NOMO-1 treated with DMSO at 0.1 percent for 48 hours (cell line): ENCODE measurements at regions not wholly inside any gene's neighbourhood (a gene's known extent, or its start where the extent isn't known, plus 50 kb on each side); places are given as distances from the start of the nearest gene placed in this dataset.
"Not testable (repeated sequence)": the region's sequence is repeated elsewhere in the genome, so short reads cannot be mapped to it uniquely, and the experiment has no call there.

ENCODE experiments used
- DNase-seq: peaks from one replicate; lab custom pipeline; 2025; ENCODE audit not compliant: unreplicated experiment; lab: John Stamatoyannopoulos, UW

DNA sequence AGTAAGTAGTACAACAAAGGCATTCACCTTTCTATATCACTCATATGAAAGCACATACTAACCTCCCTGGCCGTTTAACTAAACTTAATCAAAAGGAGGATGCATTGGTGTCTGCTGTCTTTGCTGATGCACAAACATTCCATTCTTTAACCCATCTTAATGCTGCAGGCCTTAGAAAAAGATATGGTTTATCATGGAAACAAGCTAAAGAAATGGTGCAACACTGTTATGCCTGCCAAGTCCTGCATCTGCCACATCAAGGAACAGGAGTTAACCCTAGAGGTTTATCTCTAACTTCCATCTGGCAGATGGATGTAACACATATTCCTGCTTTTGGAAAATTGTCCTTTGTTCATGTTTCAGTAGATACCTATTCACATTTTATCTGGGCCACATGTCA, 296.5 kb upstream of the DKK2 start:
- not testable (repeated sequence) for DNase-seq

DNA sequence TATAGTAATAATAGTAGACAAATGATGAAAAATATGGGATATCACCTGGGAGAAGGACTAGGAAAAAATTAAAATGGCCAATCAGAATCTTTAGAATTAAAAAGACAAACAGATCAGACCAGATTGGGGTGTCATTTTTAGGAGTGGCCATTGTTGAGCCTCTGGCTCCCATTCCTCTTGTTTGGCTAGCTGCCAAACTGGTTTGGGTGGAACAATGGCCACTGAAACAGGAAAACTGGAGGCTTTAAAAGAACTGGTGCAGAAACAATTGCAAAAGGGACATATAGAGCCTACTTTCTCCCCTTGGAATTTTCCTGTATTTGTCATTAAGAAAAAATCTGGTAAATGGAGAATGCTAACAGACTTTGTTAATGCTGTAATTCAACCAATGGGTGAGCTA, 294.8 kb upstream of the DKK2 start:
- no peak for DNase-seq

DNA sequence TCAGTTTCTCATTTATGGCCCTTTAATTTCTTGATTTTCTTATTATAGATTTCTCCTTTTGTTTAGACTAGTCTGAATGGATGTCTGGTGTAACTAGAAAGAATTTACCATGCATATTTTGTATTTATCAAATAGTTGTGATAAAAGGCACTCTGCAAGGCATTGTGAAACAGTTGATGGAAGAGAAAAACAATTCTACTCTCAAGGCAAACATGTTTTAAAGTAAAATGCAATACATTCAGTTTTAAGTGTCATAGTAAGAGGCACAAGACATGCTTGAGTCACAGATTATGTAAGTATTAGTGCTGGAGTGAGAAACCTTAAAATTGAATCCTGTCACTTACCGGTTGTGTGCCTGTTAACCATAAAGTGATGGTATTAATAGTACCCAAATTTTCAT, 283.3 kb upstream of the DKK2 start:
- no peak for DNase-seq

DNA sequence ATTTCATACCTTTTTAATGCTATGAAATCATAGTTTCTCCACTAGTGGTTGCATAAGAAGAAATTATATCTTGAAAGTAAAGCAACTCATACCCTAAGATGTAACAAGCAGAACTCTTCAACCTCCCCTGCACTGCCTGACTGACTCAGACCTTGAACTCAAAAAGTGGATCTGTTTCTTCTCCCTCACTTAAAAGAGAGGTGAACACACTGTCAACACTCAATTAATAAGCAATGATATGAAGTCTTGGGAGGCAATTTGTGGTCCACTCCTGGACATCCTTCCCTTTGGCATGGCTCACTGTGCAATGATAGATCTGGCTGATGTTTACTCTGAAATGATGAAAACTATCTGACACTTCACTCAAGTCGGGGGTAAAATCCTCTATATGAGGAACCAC, 282.0 kb upstream of the DKK2 start:
- DNase-seq, result no peak

DNA sequence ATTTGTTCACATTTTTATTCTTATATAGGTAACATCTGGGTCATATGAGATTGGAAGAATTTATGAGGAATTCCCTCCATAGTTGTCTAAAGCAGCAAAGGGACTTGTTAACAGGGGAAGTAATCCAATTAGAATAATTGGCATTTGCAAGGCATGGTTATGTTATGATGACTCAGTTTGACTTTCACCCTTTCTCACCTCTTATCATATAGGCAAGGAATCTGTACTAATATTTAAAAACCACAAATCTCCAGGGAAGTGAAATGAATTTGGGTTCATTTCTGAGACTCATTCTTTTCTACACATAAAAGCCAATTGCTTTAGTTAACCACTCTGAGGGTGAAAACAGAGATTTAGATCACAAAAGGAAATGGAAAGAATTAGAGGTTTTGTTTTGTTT, 281.5 kb upstream of the DKK2 start:
- no peak for DNase-seq

DNA sequence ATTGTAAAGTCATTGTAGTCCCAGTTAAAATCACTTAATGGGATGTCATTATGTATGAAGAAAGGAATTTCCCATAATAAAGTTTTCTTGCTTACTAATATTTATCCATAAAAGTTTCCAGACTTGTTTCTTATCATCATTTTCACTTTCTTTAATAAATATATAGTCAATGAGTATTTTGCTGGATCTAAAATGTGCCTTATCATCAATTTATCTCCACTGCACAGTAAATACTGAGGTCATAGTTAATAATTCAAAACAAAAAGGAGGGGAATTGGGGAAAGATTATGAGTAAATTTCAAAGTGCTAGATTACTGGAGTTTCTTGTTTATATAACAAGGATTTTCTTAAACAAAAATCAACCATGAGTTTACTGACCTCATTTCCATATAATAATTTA, 279.5 kb upstream of the DKK2 start:
- DNase-seq, result no peak

DNA sequence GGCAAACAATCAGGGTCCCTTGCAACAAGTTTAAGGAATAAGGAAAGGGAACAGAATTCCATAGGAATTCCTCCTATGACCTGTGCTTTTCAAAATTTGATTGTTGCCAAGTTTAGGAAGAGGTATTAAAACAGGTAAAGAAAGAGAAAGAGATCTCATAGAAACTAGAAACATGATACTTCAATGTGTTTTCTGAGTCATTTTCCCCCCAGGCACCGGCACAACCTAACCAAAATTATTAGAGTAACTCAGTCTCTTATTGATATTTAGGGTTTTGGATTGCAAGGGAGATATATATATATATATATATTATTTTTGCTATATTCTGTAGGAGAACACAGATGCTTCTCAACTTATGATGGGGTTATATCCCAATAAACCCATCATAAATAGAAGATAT, 278.0 kb upstream of the DKK2 start:
- DNase-seq, result no peak

DNA sequence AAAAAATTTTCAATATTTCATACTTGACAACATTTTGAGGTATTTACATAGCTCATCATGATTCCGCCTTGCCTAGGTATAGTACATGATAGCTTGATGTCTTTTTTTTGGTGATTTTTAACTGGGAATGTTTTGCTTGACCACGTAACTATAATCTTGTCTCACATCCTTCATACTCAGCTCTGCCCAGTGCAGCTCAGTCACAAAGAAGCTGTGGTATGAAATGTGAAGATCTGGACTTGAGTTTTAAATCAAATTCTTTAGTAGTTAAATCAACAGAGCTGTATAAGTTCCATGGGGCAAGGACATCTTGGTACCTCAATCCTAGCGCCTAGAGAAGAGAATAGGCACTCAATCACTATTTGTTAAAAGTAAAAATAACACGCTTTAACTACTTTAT, 276.3 kb upstream of the DKK2 start:
- no peak for DNase-seq

DNA sequence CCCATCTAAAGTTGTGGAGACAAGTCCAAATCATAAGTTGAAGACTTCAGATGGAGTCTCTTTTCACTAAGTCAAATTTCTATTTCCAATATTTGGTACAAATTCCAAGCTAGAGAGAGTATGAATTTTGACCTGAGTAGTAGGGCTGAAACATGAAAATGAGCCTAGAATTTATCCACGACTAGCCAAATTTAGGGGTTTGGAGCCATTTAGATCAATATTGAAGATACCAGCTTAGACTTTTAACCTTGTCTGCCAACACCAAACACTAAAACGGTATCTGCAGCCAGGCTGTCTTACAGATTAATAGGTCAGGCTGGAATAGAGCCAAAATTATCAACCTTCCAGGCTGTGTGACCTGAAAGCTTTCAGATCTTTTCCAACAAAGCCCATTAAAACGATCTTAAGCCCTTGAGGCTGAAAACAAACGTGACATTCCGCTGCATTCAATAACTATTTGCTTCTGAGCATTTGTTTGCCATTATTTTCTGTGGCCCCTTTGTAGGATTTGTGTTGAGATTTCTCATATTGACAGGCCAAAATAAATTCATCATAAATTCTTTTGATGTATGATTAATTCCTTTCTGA, 268.7 kb upstream of the DKK2 start:
- DNase-seq, result no peak

DNA sequence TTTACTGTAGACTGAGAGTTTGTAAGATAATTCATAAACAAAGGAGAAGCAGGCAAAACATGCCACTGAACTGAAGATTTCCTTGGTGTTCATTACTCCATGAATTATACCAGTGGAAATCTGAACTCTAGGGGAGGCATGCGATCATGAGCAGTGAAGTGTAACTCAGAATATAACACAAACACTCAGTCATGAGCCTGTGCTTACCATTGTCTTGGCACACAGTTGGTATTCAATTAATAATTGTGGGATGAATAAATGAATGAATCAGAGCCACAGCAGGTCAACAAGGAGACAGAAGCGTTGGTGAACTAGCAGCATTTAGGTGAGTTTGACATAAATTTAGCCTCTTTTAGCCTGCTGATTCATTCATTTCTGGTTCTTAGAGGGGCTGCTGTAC, 263.5 kb upstream of the DKK2 start:
- no peak for DNase-seq

DNA sequence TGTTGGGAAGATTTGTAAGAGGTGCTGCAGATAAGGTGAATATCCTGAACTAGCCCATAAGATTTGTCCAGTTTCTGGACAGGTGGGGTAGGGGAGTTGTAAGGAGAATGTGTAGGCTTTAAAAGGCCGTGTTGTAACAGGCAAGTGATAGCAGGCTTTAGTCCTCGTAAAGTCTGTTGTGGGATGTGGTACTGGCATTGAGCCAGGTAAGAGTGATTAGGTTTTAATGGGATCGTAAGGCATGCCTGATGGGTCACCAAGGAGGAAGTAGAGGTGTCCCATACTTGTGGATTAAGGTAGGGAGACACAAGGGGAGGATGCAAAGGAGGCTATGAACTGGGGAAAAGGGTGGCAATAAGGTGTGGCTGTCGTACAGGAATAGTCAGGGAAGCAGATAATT, 256.9 kb upstream of the DKK2 start:
- no peak for DNase-seq

DNA sequence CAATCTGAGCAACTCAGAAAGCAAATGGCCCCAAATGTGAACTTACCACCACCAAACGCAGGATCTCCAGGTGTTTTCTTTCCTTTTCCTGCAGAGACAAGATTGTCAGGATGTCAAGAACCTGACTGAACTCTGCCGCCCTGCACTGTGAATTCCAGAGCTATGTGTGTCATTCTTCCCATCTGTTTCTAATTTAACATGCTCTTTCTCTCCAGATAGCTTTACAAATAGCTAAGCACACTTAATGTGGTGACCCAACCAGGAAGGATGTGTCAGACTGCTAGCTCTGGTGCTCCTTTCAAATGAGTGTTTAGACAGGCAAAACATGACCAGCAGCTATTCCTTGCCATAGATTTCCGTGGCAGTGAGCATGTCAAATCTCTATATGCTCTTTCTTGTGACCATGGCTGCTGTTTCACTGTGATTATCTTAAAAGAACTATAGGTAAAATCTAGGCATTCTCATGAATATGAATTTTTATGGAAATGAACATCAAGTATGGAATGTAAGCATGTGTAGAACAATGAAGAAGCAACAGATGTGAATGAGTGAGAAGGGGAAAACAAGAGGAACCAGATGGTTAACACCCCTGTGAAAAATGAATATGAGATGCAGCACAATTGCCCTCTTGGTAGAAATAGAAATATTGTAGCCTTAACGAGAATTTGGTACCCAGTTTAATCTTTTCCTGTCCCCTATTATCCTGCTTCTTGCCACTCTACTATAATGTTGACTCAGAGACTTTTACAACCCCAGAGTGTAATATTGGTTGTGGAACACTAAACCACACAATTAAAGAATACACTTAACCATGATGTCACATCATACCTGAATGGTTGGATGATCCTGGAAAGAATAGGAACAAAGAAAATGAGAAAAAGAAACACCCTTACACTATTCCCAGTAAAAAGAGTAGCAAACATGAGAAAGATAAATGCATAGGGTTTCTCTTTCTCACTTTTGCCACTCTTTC, 247.8 kb upstream of the DKK2 start:
- no peak for DNase-seq

DNA sequence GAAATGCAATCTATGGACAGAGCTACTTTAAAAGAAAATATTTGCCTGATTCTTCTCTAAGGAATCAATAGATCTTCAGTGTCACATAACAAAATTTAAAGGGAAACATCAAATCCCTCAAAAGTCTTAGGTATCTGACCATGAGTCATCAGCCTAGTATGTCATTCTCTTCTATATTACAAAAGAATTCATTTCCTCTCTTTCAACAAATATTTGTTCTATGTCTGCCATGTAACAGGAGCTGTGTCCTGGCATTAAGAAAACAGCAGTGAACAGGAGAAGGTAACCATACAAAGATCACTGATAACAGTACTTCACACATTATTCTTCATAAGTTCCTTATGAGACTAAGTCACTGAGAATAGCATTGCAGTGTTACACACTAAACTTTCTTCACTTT, 243.6 kb upstream of the DKK2 start:
- DNase-seq, result peak; percentile 2

DNA sequence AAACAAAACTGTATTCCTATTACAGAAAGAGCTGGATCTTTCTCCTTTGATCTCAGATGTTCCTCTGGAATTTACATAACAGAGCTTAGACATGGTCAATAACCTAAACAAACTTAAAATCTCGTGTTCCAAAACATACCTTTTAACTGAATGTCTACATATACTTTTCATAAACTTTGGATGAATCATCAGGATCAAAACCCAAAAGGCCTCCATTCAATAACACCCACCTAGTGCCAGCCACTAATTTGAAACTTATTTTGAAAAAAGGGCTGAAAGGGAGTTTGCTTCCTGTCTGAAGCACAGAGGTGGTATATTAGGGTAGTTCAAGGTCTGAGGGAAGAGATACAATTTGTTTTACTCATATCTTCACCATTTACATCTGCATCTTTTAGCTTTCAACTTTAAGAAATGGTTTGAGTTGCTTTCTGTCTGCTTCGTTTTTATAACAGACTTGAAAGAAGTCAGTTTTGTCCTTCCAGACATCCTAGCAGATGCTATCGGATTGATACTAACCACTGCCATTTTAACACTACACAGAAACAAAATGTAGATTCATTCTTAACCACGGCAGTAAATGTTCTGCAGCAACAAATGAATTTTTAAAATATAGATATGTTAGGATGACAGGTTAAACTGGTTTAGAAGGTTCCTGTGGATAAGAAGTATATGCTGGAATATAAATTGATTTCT, 242.8 kb upstream of the DKK2 start:
- no peak for DNase-seq

DNA sequence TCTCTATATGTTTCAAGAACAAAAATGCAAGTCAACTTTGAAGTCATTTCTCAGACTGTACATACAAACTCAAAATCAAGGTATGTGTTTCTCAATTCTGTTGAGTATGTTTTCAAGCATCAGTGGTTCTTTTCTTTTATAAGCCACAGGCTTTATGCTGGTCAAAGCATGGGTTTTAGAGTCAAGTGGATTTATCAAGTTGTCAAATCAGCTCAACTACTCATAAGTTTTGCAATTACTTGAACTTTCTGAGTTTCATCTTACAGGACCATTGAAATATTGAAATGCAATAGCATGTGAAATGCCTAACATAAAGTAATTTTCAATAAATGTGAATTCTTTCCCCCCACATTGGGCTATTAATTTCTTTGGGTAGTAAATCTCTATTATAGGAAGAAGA, 239.9 kb upstream of the DKK2 start:
- no peak for DNase-seq

DNA sequence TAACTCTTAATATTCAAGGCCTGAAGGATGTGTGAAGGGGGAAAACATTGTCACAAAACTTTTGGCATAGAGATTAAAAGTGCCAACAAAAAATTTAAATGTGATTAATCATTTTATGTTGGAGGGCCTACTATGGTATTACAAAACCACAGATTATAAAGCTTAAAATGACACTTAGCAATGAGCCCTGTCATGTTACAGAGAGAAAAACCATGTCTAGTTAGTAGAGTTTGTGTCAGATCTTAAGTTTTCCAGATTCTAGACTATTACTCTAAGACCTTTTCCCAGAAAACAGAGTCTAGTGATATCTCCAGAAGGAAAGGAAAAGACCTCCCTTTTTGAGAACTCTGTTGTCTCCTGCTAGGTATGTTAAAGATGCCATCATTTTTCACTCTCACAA, 239.1 kb upstream of the DKK2 start:
- no peak for DNase-seq

DNA sequence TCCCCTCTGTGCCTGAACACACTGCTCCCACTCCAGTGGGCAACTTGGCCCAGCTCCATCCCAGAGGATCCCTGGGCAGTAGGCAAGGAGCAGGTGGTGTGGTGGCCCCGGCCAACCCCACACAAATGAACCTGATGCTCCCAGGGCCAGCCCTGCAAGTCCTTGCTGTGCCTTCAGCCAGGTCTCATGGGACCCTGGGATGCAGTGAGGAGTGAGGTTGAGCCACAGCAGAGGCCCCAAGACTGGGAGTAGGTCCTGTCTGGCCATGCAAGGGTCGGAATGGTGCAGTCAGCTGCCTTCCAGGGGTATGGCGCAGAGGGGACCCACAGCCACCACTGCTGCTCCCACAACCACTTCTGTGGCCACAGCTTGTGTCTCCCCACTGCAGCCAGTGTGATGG, 234.5 kb upstream of the DKK2 start:
- DNase-seq, result no peak

DNA sequence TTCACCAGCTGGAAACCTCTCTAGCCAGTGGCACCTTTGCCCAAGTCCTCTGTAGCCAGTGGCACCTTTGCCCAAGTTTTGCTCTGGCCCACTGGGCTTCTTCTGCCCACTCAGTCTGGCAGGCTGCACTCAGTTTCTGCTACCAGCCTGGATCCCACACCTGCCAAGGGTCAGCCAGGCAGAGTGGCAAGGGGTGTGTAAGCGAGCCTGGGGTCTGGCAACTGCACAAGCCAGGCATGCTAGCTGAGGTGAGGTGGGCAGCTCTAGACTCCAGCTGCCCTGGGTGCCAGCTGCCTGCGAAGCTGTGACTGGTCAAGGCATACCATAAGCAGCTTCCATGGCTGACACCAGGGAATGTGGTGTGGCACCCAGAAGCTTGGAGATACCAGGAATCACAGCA, 233.1 kb upstream of the DKK2 start:
- no peak for DNase-seq

DNA sequence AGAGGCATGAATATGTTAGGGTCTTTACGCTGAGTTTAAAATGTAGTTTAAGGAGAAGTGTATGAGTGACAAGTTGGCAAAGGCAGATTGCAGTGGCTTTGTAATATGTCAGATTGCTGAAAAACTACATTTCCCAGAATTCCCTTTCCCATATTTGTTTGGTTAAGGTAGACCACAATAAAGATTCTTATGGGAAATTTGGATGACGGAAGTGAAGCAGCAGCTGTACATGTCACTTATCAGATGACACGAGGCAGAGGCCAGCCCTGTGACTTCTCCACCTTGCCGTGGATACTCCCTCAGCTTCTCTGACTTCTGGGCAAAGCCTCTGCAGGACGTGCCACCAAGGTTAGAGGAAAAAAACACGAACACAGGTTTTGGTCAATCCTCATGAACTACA, 229.7 kb upstream of the DKK2 start:
- no peak for DNase-seq

DNA sequence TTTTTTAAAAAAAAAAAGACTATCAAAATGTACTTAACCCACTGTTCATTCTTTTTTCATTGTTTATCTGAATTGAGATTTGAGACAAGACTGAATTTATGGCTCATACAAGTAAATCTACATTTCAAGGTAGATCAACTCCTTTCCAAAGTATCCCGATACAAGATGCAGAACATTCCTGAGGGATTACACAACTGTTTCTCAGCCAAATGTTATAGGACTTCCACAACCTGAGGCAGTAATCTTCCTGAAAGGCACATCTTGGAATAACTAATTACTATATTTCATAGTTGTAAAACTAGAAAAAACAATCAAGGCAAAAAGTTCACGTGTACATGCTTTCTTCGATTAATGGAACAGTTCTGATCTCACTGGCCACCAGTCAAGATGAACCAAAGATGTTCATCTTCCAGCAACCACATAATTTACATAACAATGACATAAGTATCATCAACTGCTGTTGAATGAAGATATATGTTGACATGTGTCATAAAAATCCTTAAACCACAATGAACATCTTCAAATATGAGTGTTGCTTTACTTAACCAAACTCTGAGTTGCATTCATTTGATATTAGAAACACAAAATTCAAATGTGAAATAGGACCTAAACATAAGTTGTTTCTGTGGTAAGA, 225.2 kb upstream of the DKK2 start:
- no peak for DNase-seq

DNA sequence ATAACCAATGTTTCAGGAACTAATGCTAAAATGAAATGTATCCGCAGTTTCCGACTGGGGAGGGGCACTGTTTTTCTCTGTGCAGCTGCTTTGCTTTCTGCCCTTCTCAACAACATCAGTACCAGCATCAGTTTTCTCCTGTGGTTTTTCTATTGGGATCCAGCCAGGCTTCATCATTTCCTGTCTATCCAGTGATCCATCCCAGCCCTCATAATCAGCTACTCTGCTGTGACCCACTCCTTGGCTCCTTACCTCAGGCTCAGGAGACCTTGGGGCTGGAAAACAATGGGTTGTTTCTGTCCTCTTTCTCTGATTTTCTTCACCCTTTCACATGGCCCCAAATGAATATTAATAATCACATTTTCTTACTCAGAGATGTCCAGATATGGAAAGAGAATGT, 222.2 kb upstream of the DKK2 start:
- no peak for DNase-seq

DNA sequence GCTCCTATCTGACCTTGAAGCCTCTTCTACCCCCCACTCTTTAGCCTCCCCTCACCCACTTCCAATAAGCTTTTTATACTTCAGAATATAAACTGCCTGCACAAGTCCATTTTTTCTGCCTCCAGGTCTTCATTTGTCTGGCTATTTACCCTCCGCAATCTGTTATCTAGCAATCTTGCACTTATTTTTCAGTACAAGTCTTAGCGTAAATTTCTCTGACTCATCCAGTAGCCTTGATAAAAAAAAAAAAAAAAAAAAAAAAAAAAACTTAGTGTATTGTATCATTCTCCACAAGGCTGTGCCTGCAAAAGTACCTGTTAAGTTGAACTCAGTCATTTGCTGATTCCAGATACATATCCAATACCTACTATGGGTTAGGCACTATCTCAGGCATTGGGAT, 219.5 kb upstream of the DKK2 start:
- DNase-seq, result no peak
